D341Med (cell line): ENCODE measurements at regions not wholly inside any gene's neighbourhood (a gene's known extent, or its start where the extent isn't known, plus 50 kb on each side); places are given as distances from the start of the nearest gene placed in this dataset.

Experiments used
- DNase-seq: peaks from one replicate; pipeline ENCODE4 v3.0.0; 2012; ENCODE audit warnings: low spot score

GRCh38 chr12:107472308-107472707, 213.3 kb upstream of the PWP1 start:
- no peak for DNase-seq

GRCh38 chr12:107474099-107474498, 211.5 kb upstream of the PWP1 start:
- no peak for DNase-seq

- no peak for DNase-seq
These were observed 210.7 kb upstream of the PWP1 start for GRCh38 chr12:107474639-107475539.

- DNase-seq, result no peak
These were observed 209.7 kb upstream of the PWP1 start for GRCh38 chr12:107475900-107476299.

- DNase-seq, result no peak
These were observed 208.6 kb upstream of the PWP1 start for GRCh38 chr12:107477018-107477417.

GRCh38 chr12:107477947-107478610, 207.5 kb upstream of the PWP1 start:
- no peak for DNase-seq

GRCh38 chr12:107478881-107479280, 206.7 kb upstream of the PWP1 start:
- DNase-seq, result no peak

- DNase-seq, result no peak
These were observed 204.6 kb upstream of the PWP1 start for GRCh38 chr12:107480836-107481608.

- DNase-seq, result no peak
These were observed 201.4 kb upstream of the PWP1 start for GRCh38 chr12:107484230-107484629.

GRCh38 chr12:107484941-107485340, 200.7 kb upstream of the PWP1 start:
- no peak for DNase-seq

- no peak for DNase-seq
These were observed 199.9 kb upstream of the PWP1 start for GRCh38 chr12:107485731-107486130.

- DNase-seq, result no peak
These were observed 199.3 kb upstream of the PWP1 start for GRCh38 chr12:107486140-107486892.

GRCh38 chr12:107487011-107487680, 198.5 kb upstream of the PWP1 start:
- DNase-seq, result no peak

- DNase-seq, result no peak
These were observed 196.9 kb upstream of the PWP1 start for GRCh38 chr12:107488666-107489065.

GRCh38 chr12:107490010-107490409, 195.6 kb upstream of the PWP1 start:
- no peak for DNase-seq

- no peak for DNase-seq
These were observed 193.7 kb upstream of the PWP1 start for GRCh38 chr12:107491856-107492255.

- DNase-seq, result no peak
These were observed 193.0 kb upstream of the PWP1 start for GRCh38 chr12:107492393-107493134.

GRCh38 chr12:107493135-107493494, 192.5 kb upstream of the PWP1 start:
- DNase-seq, result no peak

- no peak for DNase-seq
These were observed 191.9 kb upstream of the PWP1 start for GRCh38 chr12:107493666-107494065.

- DNase-seq, result no peak
These were observed 191.3 kb upstream of the PWP1 start for GRCh38 chr12:107494331-107494730.

- no peak for DNase-seq
These were observed 190.0 kb upstream of the PWP1 start for GRCh38 chr12:107495604-107496003.
